A673 (cell line): ENCODE measurements at regions not wholly inside any gene's neighbourhood (a gene's known extent, or its start where the extent isn't known, plus 50 kb on each side); places are given as distances from the start of the nearest gene placed in this dataset.

ENCODE experiments used
- BruUV-seq: library from RNA; stranded (reverse); fragments of 400-500 nt; replicated peaks from 2 replicates; lab custom pipeline; 2021; lab: Mats Ljungman, UMichigan
- CTCF ChIA-PET: fragments of 300-600 bp; sonication (Branson Sonifier 250); formaldehyde crosslinking; loops from one replicate; lab custom pipeline; 2022; ENCODE audit warnings: antibody characterized with exemption; lab: Charles Lee
- POLR2A ChIA-PET: fragments of 300-600 bp; sonication (Branson Sonifier 250); formaldehyde crosslinking; loops from one replicate; lab custom pipeline; 2022; ENCODE audit warnings: antibody characterized with exemption; ENCODE audit not compliant: low non-redundant PET; lab: Charles Lee
- DNase-seq: peaks from one replicate; pipeline ENCODE4 v3.0.0-alpha.2; 2015; ENCODE audit warnings: low spot score
- H3K27ac ChIP-seq: fragments of 200-600 bp; sonication (generic); 2 replicates; pipeline ENCODE4 v1.5.1; 2016; ENCODE audit warnings: mixed run types, low read depth, mild to moderate bottlenecking, mixed read lengths, antibody characterized with exemption, low read length; ENCODE audit not compliant: poor library complexity, severe bottlenecking
- H3K27me3 ChIP-seq: fragments of 200-600 bp; sonication (generic); replicated peaks from 2 replicates; pipeline ENCODE4 v1.6.1; 2017; ENCODE audit warnings: mixed run types, low read depth, mild to moderate bottlenecking, mixed read lengths, antibody characterized with exemption, low read length; ENCODE audit not compliant: insufficient read depth, poor library complexity
- H3K36me3 ChIP-seq: fragments of 200-600 bp; sonication (generic); 2 replicates; pipeline ENCODE4 v1.6.1; 2016; ENCODE audit warnings: mixed run types, mild to moderate bottlenecking, mixed read lengths, antibody characterized with exemption, low read length; ENCODE audit not compliant: insufficient read depth, poor library complexity, severe bottlenecking
- H3K4me1 ChIP-seq: fragments of 200-600 bp; sonication (generic); 2 replicates; pipeline ENCODE4 v1.6.1; 2017; ENCODE audit warnings: mixed run types, mild to moderate bottlenecking, mixed read lengths, antibody characterized with exemption, low read length; ENCODE audit not compliant: insufficient read depth, poor library complexity, severe bottlenecking
- H3K4me3 ChIP-seq: fragments of 200-600 bp; sonication (generic); 2 replicates; pipeline ENCODE4 v1.5.1; 2016; ENCODE audit warnings: low read depth, mixed run types, mild to moderate bottlenecking, mixed read lengths, low read length; ENCODE audit not compliant: poor library complexity, severe bottlenecking
- H3K9me3 ChIP-seq: fragments of 200-600 bp; sonication (generic); 2 replicates; pipeline ENCODE4 v1.6.1; 2016; ENCODE audit warnings: mixed run types, low read depth, mild to moderate bottlenecking, mixed read lengths, antibody characterized with exemption, low read length; ENCODE audit not compliant: poor library complexity, severe bottlenecking
- EZH2 ChIP-seq: fragments of 200-600 bp; sonication (generic); IDR thresholded peaks from 2 replicates; pipeline ENCODE4 v1.6.1; 2017; ENCODE audit warnings: borderline replicate concordance, low read depth, mild to moderate bottlenecking, mixed read lengths, antibody characterized with exemption, low read length; ENCODE audit not compliant: poor library complexity, severe bottlenecking
- intact Hi-C: fragments of 100-400 bp; cut with micrococcal nuclease; formaldehyde crosslinking; loops from one replicate; pipeline ENCODE4 v1.10.0; 2022; ENCODE audit not compliant: unreplicated experiment
- TF ChIP-seq, protein P1 (sequence below): fragments of 300-800, 200-600 bp; sonication (generic); conservative IDR thresholded peaks from 2 replicates; pipeline ENCODE4 v1.5.1; 2017; ENCODE audit warnings: low read depth, mild to moderate bottlenecking, antibody characterized with exemption, low read length, moderate library complexity, mixed read lengths

DNA sequence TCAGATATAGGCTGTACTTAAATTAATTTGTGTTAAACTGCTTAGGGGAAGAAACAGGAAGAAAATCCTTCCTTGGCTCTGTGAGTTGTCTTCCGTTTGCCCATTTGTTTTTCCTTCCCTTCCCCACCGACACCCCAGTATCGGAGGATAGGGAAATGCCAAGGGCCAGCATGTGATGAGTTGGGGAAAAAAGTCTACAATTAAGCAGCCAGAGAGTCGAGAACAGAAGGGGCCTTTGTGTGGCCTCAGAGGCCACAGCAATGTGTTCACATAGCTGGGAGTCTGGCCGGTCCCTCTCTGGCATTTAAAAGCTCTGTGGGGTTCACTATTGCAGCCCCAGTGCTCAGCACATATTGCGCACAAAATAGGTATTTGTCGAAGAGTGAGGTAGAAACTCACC lies 489.3 kb downstream of the MATN1 start:
- CTCF ChIA-PET: no interaction called here
- intact Hi-C loops: no loop called here
- Histone ChIP-seq H3K9me3 (peaks cover 5% of the 10 kb centered on the region), H3K4me3 (no peak overlapping the region), H3K36me3 (no peaks in the 10 kb centered on the region), H3K27me3 (no peaks in the 10 kb centered on the region), H3K27ac (no peak overlapping the region), H3K4me1 (no peaks in the 10 kb centered on the region)
- no peak for TF ChIP-seq EZH2
- TF ChIP-seq, protein P1, sequence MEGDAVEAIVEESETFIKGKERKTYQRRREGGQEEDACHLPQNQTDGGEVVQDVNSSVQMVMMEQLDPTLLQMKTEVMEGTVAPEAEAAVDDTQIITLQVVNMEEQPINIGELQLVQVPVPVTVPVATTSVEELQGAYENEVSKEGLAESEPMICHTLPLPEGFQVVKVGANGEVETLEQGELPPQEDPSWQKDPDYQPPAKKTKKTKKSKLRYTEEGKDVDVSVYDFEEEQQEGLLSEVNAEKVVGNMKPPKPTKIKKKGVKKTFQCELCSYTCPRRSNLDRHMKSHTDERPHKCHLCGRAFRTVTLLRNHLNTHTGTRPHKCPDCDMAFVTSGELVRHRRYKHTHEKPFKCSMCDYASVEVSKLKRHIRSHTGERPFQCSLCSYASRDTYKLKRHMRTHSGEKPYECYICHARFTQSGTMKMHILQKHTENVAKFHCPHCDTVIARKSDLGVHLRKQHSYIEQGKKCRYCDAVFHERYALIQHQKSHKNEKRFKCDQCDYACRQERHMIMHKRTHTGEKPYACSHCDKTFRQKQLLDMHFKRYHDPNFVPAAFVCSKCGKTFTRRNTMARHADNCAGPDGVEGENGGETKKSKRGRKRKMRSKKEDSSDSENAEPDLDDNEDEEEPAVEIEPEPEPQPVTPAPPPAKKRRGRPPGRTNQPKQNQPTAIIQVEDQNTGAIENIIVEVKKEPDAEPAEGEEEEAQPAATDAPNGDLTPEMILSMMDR: no peak
- BruUV-seq: no TSS peak
- POLR2A ChIA-PET: no interaction called here
- no peak for DNase-seq

DNA sequence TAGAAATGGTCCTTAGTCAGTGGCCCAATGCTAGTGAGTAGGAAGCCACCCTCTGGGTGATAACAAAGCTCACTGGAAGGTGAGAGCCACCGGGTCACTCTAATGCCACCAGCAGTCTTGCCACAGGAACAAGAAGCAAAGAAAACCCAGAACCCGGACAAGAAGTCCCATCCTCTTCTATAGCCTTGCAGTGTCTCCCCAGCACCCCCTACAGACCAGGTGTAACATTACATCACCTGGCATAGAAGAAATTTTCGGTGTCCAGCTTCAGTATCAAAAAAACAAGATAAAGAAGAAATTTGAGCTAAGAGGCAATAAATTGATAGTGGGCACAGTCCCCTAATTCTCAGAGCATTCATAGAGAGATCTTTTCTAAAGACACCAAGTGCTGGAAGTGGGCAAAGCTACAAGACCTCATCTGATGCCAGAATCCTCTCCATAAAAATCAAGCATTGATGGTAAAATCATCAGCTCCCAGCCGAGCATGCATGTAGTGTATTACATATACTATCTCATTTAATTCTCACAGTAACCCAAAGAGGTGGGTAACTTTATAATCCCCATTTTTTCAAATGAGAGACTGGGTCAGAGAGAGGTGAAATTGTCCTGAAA lies 491.0 kb downstream of the MATN1 start:
- intact Hi-C loops: no loop called here
- no peak for TF ChIP-seq EZH2
- TF ChIP-seq, protein P1: peak; percentile 82
- Histone ChIP-seq H3K36me3 (no peaks in the 10 kb centered on the region), H3K4me3 (no peak overlapping the region), H3K27me3 (no peaks in the 10 kb centered on the region), H3K9me3 (no peaks in the 10 kb centered on the region), H3K4me1 (no peaks in the 10 kb centered on the region), H3K27ac (no peak overlapping the region)
- ChIA-PET CTCF (interaction anchor here (0.7 kb wide), 1 partner anchor 148 kb away, joined by 5 read pairs; no protein-coding TSS in a partner anchor), POLR2A (interaction anchor here (0.6 kb wide), 1 partner anchor 56 kb away, joined by 3 read pairs; no protein-coding TSS in a partner anchor)
- no TSS peak for BruUV-seq
- DNase-seq: no peak

DNA sequence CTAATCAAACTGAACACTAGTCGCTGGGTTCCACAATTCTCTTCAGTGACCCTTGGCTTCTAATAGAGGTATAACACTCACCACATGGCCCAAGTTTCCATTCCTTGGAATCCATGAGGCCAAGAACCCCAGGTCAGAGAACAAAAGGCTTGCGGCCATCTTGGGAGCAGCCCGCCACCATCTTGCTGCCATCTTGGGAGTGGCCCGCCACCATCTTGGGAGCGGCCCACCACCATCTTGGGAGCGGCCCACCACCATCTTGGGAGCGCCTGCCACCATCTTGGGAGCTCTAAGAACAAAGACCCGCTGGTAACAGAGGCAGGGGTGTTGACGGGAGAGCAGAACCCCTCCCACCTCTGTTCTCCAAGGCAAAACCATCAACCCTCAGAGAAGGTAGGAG lies 493.4 kb downstream of the MATN1 start:
- ChIA-PET CTCF (no interaction called here), POLR2A (no interaction called here)
- Histone ChIP-seq H3K9me3 (no peaks in the 10 kb centered on the region), H3K4me1 (no peaks in the 10 kb centered on the region), H3K36me3 (no peaks in the 10 kb centered on the region), H3K27me3 (no peaks in the 10 kb centered on the region), H3K4me3 (no peak overlapping the region), H3K27ac (no peak overlapping the region)
- DNase-seq: no peak
- BruUV-seq: no TSS peak
- TF ChIP-seq, protein P1: no peak
- TF ChIP-seq EZH2: no peak
- intact Hi-C loops: no loop called here
